ENCODE measurements at regions not wholly inside any gene's neighbourhood (a gene's known extent, or its start where the extent isn't known, plus 50 kb on each side); places are given as distances from the start of the nearest gene placed in this dataset.

- TF ChIP-seq REST (IDR thresholded peaks at IDR 0.05; ENCODE audit: low read depth) (no peak), TAF1 (IDR thresholded peaks at IDR 0.05; ENCODE audit: low read depth) (no peak), TEAD4 (IDR thresholded peaks at IDR 0.05) (no peak), NFIC (IDR thresholded peaks at IDR 0.05) (no peak), EGR1 (IDR thresholded peaks at IDR 0.05) (no peak), USF1 (IDR thresholded peaks at IDR 0.05) (no peak), YY1 (IDR thresholded peaks at IDR 0.05; ENCODE audit: low read depth) (no peak), ZBTB7A (IDR thresholded peaks at IDR 0.05; ENCODE audit: low read depth) (no peak)
- TF ChIP-seq, protein P1, sequence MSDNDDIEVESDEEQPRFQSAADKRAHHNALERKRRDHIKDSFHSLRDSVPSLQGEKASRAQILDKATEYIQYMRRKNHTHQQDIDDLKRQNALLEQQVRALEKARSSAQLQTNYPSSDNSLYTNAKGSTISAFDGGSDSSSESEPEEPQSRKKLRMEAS (IDR thresholded peaks at IDR 0.05), result no peak
Measured at GRCh38 chr2:8190279-8190678, 491.6 kb upstream of the ID2 start.

GRCh38 chr2:8191427-8191826 is 490.4 kb upstream of the ID2 start:
- TF ChIP-seq TEAD4 (IDR thresholded peaks at IDR 0.05) (no peak), EGR1 (IDR thresholded peaks at IDR 0.05) (no peak), FOXM1 (IDR thresholded peaks at IDR 0.05; ENCODE audit: borderline replicate concordance, low read depth) (no peak), ZBTB7A (IDR thresholded peaks at IDR 0.05; ENCODE audit: low read depth) (no peak), TAF1 (IDR thresholded peaks at IDR 0.05; ENCODE audit: low read depth) (no peak), NFIC (IDR thresholded peaks at IDR 0.05) (no peak), USF1 (IDR thresholded peaks at IDR 0.05) (no peak), REST (IDR thresholded peaks at IDR 0.05; ENCODE audit: low read depth) (no peak)

- no peak for TF ChIP-seq NFIC (IDR thresholded peaks at IDR 0.05)
Measured at GRCh38 chr2:8193146-8193545, 488.7 kb upstream of the ID2 start.

DNA sequence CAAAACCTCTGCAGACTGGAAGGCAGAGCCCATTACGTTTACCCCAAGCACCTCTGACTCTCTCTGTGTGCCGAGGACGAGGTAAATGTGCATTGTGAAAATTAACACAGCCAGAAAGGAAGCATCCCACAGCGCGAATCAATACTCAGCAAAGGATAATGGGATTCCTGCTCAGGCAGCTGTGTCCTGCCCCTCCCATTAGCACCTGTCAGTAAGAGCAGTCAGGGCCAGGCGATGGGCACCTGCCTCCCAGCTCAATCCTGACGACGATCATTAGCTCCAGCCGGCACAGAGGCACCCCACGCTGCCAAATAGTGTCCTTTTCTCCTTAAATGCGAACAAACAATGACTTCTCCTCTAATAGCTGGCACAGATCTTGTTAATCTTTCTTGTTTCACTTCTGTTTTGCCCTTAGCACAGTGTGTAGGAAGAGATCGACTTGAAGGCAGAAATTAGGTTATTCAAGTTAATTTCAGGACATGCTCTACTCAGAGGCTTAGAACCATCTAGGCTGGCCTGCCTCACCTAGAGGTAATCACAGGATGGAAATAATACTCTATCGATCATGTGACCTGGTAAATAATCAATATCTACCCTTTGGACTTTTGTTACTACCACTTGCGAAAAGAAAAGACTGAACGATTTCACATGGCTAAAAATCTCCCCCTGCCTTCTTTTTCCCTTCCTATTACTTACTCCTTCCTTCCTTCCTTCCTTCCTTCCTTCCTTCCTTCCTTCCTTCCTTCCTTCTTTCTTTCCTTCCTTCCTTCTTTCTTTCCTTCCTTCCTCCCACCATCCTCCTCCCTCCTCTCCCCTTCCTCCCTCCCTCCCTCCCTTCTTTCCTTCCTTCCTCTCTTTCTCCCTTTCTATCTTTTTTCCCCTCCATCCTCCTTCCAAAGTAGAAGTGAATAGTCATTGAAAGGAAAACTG is 487.9 kb upstream of the ID2 start:
- TF ChIP-seq, protein P1 (IDR thresholded peaks at IDR 0.05), result peak; percentile 54; the same call in 1 of the 2 replicates
- TF ChIP-seq NFIC (IDR thresholded peaks at IDR 0.05) (0 out of 2 replicates have a peak, but pooled peaks have one; percentile 26), CREB1 (IDR thresholded peaks at IDR 0.05; ENCODE audit: low read depth) (no peak), RAD21 (IDR thresholded peaks at IDR 0.05; ENCODE audit: low read depth) (no peak), TCF12 (IDR thresholded peaks at IDR 0.05; ENCODE audit: low read depth) (peak; percentile 61), TEAD4 (IDR thresholded peaks at IDR 0.05) (peak; percentile 60), YY1 (IDR thresholded peaks at IDR 0.05; ENCODE audit: low read depth) (no peak), REST (IDR thresholded peaks at IDR 0.05; ENCODE audit: low read depth) (no peak), USF1 (IDR thresholded peaks at IDR 0.05) (no peak), TAF1 (IDR thresholded peaks at IDR 0.05; ENCODE audit: low read depth) (no peak), EP300 (IDR thresholded peaks at IDR 0.05; ENCODE audit: borderline replicate concordance) (0 out of 2 replicates have a peak, but pooled peaks have one; percentile 26), FOXM1 (IDR thresholded peaks at IDR 0.05; ENCODE audit: borderline replicate concordance, low read depth) (no peak)
